ENCODE measurements at regions not wholly inside any gene's neighbourhood (a gene's known extent, or its start where the extent isn't known, plus 50 kb on each side); places are given as distances from the start of the nearest gene placed in this dataset.
"Not testable (repeated sequence)": the region's sequence is repeated elsewhere in the genome, so short reads cannot be mapped to it uniquely, and the experiment has no call there.

DNA sequence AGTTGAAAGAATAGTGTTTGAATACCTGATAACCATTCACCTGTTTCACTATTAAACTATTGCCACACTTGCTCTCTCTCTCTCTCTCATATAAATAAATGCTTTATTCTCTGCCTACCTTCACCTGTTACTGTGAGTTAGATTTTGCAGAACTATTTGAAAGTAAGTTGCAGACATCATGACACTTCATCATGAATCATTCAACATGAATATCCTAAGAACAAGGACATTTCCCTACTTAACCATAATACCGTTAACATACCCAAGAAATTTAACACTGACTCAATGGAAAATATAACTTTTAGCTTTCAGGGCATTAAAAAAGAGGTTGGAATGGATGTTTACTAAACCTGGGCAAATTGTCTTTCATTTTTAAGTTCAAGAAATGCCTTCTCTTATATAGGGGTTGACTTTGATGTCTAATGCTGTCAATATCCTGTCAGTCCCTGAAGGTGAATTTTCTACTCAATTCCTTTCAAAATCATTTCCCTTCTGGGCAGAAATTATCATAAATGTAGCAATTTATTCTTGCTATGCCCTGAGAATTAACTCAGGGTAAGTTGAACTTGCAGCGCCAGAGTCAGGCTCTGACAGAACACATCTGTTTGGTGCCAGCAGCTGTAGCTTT, 582.6 kb upstream of the TLE4 start:
- TF ChIP-seq, protein P1, sequence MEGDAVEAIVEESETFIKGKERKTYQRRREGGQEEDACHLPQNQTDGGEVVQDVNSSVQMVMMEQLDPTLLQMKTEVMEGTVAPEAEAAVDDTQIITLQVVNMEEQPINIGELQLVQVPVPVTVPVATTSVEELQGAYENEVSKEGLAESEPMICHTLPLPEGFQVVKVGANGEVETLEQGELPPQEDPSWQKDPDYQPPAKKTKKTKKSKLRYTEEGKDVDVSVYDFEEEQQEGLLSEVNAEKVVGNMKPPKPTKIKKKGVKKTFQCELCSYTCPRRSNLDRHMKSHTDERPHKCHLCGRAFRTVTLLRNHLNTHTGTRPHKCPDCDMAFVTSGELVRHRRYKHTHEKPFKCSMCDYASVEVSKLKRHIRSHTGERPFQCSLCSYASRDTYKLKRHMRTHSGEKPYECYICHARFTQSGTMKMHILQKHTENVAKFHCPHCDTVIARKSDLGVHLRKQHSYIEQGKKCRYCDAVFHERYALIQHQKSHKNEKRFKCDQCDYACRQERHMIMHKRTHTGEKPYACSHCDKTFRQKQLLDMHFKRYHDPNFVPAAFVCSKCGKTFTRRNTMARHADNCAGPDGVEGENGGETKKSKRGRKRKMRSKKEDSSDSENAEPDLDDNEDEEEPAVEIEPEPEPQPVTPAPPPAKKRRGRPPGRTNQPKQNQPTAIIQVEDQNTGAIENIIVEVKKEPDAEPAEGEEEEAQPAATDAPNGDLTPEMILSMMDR (IDR thresholded peaks at IDR 0.05; ENCODE audit: low read depth, low read length) = no peak
- H3K4me3 ChIP-seq (ENCODE audit: low read depth, low read length) = no peak overlapping the region

DNA sequence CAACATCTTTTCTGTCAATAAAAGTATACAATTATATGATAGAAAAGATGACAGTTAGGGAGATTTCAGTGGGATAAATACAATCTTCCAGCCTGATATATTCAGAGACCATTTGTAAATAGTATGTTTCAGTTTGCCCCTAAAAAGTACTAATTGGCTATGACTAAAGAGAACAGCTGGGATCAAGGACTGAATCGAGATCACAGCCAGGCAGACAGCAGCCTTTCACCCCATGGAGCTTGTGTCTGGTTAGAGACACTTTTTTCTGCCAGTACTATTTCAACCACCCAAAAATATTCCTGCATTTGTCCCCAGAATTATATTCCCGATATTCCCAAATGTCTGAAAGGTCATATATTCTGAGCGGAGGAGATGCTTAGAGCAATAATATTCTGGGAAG, 577.3 kb upstream of the TLE4 start:
- TF ChIP-seq, protein P1 (IDR thresholded peaks at IDR 0.05; ENCODE audit: low read depth, low read length) = no peak
- H3K4me3 ChIP-seq (ENCODE audit: low read depth, low read length) = no peak overlapping the region

GRCh38 chr9:78994974-78995373, 576.8 kb upstream of the TLE4 start:
- not testable (repeated sequence) for H3K4me3 ChIP-seq (ENCODE audit: low read depth, low read length)

- TF ChIP-seq, protein P1 (IDR thresholded peaks at IDR 0.05; ENCODE audit: low read depth, low read length) = no peak
- no peak overlapping the region for H3K4me3 ChIP-seq (ENCODE audit: low read depth, low read length)
These were observed 574.5 kb upstream of the TLE4 start for GRCh38 chr9:78997296-78997695.

DNA sequence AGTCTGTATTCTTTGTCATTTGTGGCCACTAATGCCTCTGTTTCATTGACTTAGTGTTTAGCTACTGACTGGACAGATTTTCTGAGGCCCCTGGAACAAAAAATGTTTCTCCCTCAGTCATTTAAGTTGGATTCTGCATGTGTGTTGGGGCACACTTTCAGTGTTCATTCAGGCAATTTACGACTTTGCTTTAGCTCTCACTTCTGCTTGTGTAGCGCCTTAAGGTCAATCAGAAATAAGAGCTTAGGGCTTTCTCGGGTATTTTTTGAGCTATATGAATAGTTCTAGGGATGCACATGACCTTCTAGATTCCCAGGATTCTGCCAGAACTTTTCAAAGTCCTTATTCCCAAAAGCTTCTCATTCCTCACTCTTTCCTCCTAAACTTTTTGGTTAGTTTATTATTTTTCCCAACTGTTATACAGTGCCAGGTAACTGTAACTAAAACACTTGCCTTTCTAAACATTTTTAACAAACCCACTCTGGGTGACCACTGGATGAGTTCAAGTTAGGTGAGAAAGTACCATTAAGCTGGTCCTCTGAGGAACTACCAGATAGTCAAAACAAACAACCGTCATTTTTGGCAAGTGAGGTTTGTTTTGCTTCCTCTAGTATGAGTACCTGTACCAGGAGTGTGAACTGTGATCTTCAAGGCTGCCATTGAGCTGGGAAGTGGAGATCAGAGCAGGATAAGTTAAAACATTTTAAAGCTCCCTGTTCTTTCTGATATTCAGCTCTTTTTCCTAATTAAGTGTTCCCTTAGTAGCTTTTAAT, 571.3 kb upstream of the TLE4 start:
- TF ChIP-seq, protein P1 (IDR thresholded peaks at IDR 0.05; ENCODE audit: low read depth, low read length) = no peak
- H3K4me3 ChIP-seq (ENCODE audit: low read depth, low read length) = no peak overlapping the region

- TF ChIP-seq, protein P1 (IDR thresholded peaks at IDR 0.05; ENCODE audit: low read depth, low read length) = no peak
- H3K4me3 ChIP-seq (ENCODE audit: low read depth, low read length) = no peak overlapping the region
These were observed 570.8 kb upstream of the TLE4 start for GRCh38 chr9:79001012-79001411.

GRCh38 chr9:79003514-79003913, 568.3 kb upstream of the TLE4 start:
- TF ChIP-seq, protein P1 (IDR thresholded peaks at IDR 0.05; ENCODE audit: low read depth, low read length) = no peak
- no peak overlapping the region for H3K4me3 ChIP-seq (ENCODE audit: low read depth, low read length)
